ENCODE measurements at regions not wholly inside any gene's neighbourhood (a gene's known extent, or its start where the extent isn't known, plus 50 kb on each side); places are given as distances from the start of the nearest gene placed in this dataset.
"Not testable (repeated sequence)": the region's sequence is repeated elsewhere in the genome, so short reads cannot be mapped to it uniquely, and the experiment has no call there.

- DNase-seq: no peak
These were observed 287.9 kb upstream of the FERMT1 start for GRCh38 chr20:6410721-6411120.

GRCh38 chr20:6407163-6407562 lies 284.3 kb upstream of the FERMT1 start:
- DNase-seq: no peak

GRCh38 chr20:6401893-6402557 lies 279.2 kb upstream of the FERMT1 start:
- DNase-seq: no peak

- no peak for DNase-seq
These were observed 274.3 kb upstream of the FERMT1 start for GRCh38 chr20:6397115-6397514.

- DNase-seq: no peak
These were observed 272.9 kb upstream of the FERMT1 start for GRCh38 chr20:6395695-6396094.

- no peak for DNase-seq
These were observed 265.9 kb upstream of the FERMT1 start for GRCh38 chr20:6388671-6389197.

- DNase-seq: no peak
These were observed 262.2 kb upstream of the FERMT1 start for GRCh38 chr20:6384956-6385486.

GRCh38 chr20:6384380-6384779 lies 261.6 kb upstream of the FERMT1 start:
- no peak for DNase-seq

- no peak for DNase-seq
These were observed 259.1 kb upstream of the FERMT1 start for GRCh38 chr20:6381887-6382286.

- no peak for DNase-seq
These were observed 239.4 kb upstream of the FERMT1 start for GRCh38 chr20:6362245-6362644.

GRCh38 chr20:6360766-6361165 lies 237.9 kb upstream of the FERMT1 start:
- DNase-seq: no peak

- DNase-seq: no peak
These were observed 233.1 kb upstream of the FERMT1 start for GRCh38 chr20:6355754-6356451.

- DNase-seq: no peak
These were observed 226.1 kb upstream of the FERMT1 start for GRCh38 chr20:6348908-6349307.

- no peak for DNase-seq
These were observed 225.1 kb upstream of the FERMT1 start for GRCh38 chr20:6347916-6348315.

- no peak for DNase-seq
These were observed 218.7 kb upstream of the FERMT1 start for GRCh38 chr20:6341491-6341890.

GRCh38 chr20:6339176-6339575 lies 216.3 kb upstream of the FERMT1 start:
- no peak for DNase-seq

- no peak for DNase-seq
These were observed 210.3 kb upstream of the FERMT1 start for GRCh38 chr20:6333110-6333509.

GRCh38 chr20:6321235-6321634 lies 198.4 kb upstream of the FERMT1 start:
- DNase-seq: not testable (repeated sequence)

GRCh38 chr20:6311841-6312655 lies 189.2 kb upstream of the FERMT1 start:
- no peak for DNase-seq

GRCh38 chr20:6311097-6311496 lies 188.3 kb upstream of the FERMT1 start:
- no peak for DNase-seq

GRCh38 chr20:6305536-6305935 lies 182.7 kb upstream of the FERMT1 start:
- no peak for DNase-seq

GRCh38 chr20:6302041-6302440 lies 179.2 kb upstream of the FERMT1 start:
- DNase-seq: no peak

- DNase-seq: no peak
These were observed 176.6 kb upstream of the FERMT1 start for GRCh38 chr20:6299456-6299855.

Data from NCI-H1092 (cell line).